Astrocyte (in vitro differentiated cells and primary cell): ENCODE measurements at regions not wholly inside any gene's neighbourhood (a gene's known extent, or its start where the extent isn't known, plus 50 kb on each side); places are given as distances from the start of the nearest gene placed in this dataset.

Experiments
- EZH2 ChIP-seq: IDR thresholded peaks from 2 replicates; pipeline ENCODE4 v1.6.1; 2012; ENCODE audit warnings: mild to moderate bottlenecking, low read length, inconsistent platforms; ENCODE audit not compliant: insufficient read depth
- TF ChIP-seq, protein P1 (sequence below): IDR thresholded peaks from 2 replicates; pipeline ENCODE4 v1.5.1; 2011; ENCODE audit warnings: low read depth, mild to moderate bottlenecking, inconsistent platforms, low read length, moderate library complexity; ENCODE audit not compliant: insufficient read depth

DNA sequence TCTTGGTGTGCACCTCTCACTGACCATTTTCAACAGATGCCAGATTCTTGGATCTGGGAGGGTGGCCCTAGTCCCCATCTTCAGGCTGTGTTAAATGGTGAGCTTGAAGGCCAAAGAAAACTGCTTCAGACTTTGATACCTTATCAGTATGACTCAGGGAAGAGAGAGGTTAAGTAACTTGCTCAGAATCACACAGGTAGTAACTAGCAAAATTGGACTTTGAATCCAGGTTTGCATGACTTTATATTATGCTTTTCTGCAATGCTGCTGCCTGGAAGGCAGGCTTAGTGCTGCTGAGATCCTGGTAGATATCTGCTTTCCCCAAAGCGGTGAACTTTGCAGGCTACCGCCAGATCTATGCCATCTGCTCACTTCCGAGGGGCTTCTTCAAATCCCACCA, 487.3 kb downstream of the INSC start:
- TF ChIP-seq, protein P1, sequence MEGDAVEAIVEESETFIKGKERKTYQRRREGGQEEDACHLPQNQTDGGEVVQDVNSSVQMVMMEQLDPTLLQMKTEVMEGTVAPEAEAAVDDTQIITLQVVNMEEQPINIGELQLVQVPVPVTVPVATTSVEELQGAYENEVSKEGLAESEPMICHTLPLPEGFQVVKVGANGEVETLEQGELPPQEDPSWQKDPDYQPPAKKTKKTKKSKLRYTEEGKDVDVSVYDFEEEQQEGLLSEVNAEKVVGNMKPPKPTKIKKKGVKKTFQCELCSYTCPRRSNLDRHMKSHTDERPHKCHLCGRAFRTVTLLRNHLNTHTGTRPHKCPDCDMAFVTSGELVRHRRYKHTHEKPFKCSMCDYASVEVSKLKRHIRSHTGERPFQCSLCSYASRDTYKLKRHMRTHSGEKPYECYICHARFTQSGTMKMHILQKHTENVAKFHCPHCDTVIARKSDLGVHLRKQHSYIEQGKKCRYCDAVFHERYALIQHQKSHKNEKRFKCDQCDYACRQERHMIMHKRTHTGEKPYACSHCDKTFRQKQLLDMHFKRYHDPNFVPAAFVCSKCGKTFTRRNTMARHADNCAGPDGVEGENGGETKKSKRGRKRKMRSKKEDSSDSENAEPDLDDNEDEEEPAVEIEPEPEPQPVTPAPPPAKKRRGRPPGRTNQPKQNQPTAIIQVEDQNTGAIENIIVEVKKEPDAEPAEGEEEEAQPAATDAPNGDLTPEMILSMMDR = no peak
- TF ChIP-seq EZH2 = no peak
